IMR-90 (cell line): ENCODE measurements at regions not wholly inside any gene's neighbourhood (a gene's known extent, or its start where the extent isn't known, plus 50 kb on each side); places are given as distances from the start of the nearest gene placed in this dataset.

Experiments used
- ATAC-seq: fragments of 200-7000 bp; cut with Tn5 transposase; 2 replicates; pipeline ENCODE4 v1.9.1; 2020; ENCODE audit warnings: low read depth, mild to moderate bottlenecking, moderate library complexity
- BruUV-seq: library from RNA; stranded (reverse); fragments of 400-500 nt; replicated peaks from 2 replicates; lab custom pipeline; 2021; lab: Mats Ljungman, UMichigan
- CTCF ChIA-PET: fragments of 300-600 bp; formaldehyde crosslinking; extraction: SDS; loops from one replicate; lab custom pipeline; 2021; ENCODE audit warnings: antibody characterized with exemption; lab: Yijun Ruan, JAX
- POLR2A ChIA-PET: fragments of 300-600 bp; sonication (Branson Sonifier 250); formaldehyde crosslinking; loops from one replicate; lab custom pipeline; 2022; ENCODE audit warnings: antibody characterized with exemption; ENCODE audit not compliant: unreplicated experiment; lab: Charles Lee
- DNase-seq: peaks from one replicate; pipeline ENCODE4 v3.0.0; 2013
- H2AFZ ChIP-seq: replicated peaks from 2 replicates; pipeline ENCODE3; 2013; ENCODE audit warnings: low read length, mild to moderate bottlenecking; ENCODE audit not compliant: poor library complexity
- H2AK5ac ChIP-seq: 2 replicates; pipeline ENCODE4 v1.6.1; 2013; ENCODE audit warnings: low read depth, low read length, inconsistent platforms
- H2AK9ac ChIP-seq: replicated peaks from 2 replicates; pipeline ENCODE3; 2013; ENCODE audit warnings: mild to moderate bottlenecking, low read depth, low read length, moderate library complexity; ENCODE audit not compliant: poor library complexity
- H2BK120ac ChIP-seq: 2 replicates; pipeline ENCODE4 v1.6.1; 2013; ENCODE audit warnings: low read depth, low read length, inconsistent platforms
- H2BK15ac ChIP-seq: 3 replicates; pipeline ENCODE4 v1.6.1; 2013; ENCODE audit warnings: low read depth, low read length, inconsistent platforms
- H2BK20ac ChIP-seq: 2 replicates; pipeline ENCODE4 v1.6.1; 2013; ENCODE audit warnings: low read depth, mild to moderate bottlenecking, inconsistent platforms, low read length, moderate library complexity
- H2BK5ac ChIP-seq: 2 replicates; pipeline ENCODE4 v1.6.1; 2013; ENCODE audit warnings: mild to moderate bottlenecking, low read depth, low read length, inconsistent platforms; ENCODE audit not compliant: poor library complexity, severe bottlenecking
- H3K14ac ChIP-seq: replicated peaks from 2 replicates; pipeline ENCODE4 v1.6.1; 2013; ENCODE audit warnings: low read depth, low read length, inconsistent platforms
- H3K18ac ChIP-seq: 2 replicates; pipeline ENCODE4 v1.6.1; 2013; ENCODE audit warnings: low read depth, low read length, control low read depth
- H3K23ac ChIP-seq: 2 replicates; pipeline ENCODE4 v1.6.1; 2013; ENCODE audit warnings: low read depth, low read length, inconsistent platforms
- H3K27ac ChIP-seq: 2 replicates; pipeline ENCODE4 v1.5.1; 2013; ENCODE audit warnings: mild to moderate bottlenecking, control low read depth, low read length; ENCODE audit not compliant: insufficient read depth
- H3K27me3 ChIP-seq: 2 replicates; pipeline ENCODE4 v1.6.1; 2013; ENCODE audit warnings: low read length; ENCODE audit not compliant: control insufficient read depth, insufficient read depth
- H3K36me3 ChIP-seq: 2 replicates; pipeline ENCODE4 v1.6.1; 2013; ENCODE audit warnings: low read length, mixed read lengths; ENCODE audit not compliant: control insufficient read depth, insufficient read depth
- H3K4ac ChIP-seq: 2 replicates; pipeline ENCODE4 v1.6.1; 2013; ENCODE audit warnings: low read depth, low read length, inconsistent platforms
- H3K4me1 ChIP-seq: 2 replicates; pipeline ENCODE4 v1.6.1; 2013; ENCODE audit warnings: low read length, mixed read lengths; ENCODE audit not compliant: control insufficient read depth, insufficient read depth
- H3K4me2 ChIP-seq: 2 replicates; pipeline ENCODE4 v1.6.1; 2013; ENCODE audit warnings: low read depth, mild to moderate bottlenecking, control low read depth, low read length, moderate library complexity
- H3K4me3 ChIP-seq: 2 replicates; pipeline ENCODE4 v1.5.1; 2013; ENCODE audit warnings: low read depth, mild to moderate bottlenecking, control low read depth, low read length, moderate library complexity; ENCODE audit not compliant: insufficient read depth
- H3K56ac ChIP-seq: 2 replicates; pipeline ENCODE4 v1.6.1; 2013; ENCODE audit warnings: low read length, inconsistent platforms; ENCODE audit not compliant: insufficient read depth; ENCODE audit errors: extremely low read depth
- H3K79me1 ChIP-seq, 2 experiments: 2 replicates each; pipeline ENCODE4 v1.6.1; 2013; ENCODE audit warnings: low read length in 2 of 2, inconsistent platforms in 1 of 2, low read depth in 1 of 2
- H3K9ac ChIP-seq: 2 replicates; pipeline ENCODE4 v1.6.1; 2013; ENCODE audit warnings: low read depth, low read length, control low read depth
- H3K9me1 ChIP-seq: 2 replicates; pipeline ENCODE4 v1.6.1; 2013; ENCODE audit warnings: low read length, inconsistent platforms; ENCODE audit not compliant: insufficient read depth
- H3K9me3 ChIP-seq: 2 replicates; pipeline ENCODE4 v1.6.1; 2013; ENCODE audit warnings: low read length; ENCODE audit not compliant: control insufficient read depth, insufficient read depth
- H4K20me1 ChIP-seq: 2 replicates; pipeline ENCODE4 v1.6.1; 2013; ENCODE audit warnings: low read length, inconsistent platforms; ENCODE audit not compliant: insufficient read depth
- H4K5ac ChIP-seq: 2 replicates; pipeline ENCODE4 v1.6.1; 2013; ENCODE audit warnings: mild to moderate bottlenecking, low read depth, low read length, control low read depth
- H4K8ac ChIP-seq, 2 experiments: 2 replicates each; pipeline ENCODE4 v1.6.1; 2013; ENCODE audit warnings: low read depth in 2 of 2, low read length in 2 of 2, control low read depth in 1 of 2, inconsistent platforms in 1 of 2
- H4K91ac ChIP-seq: 2 replicates; pipeline ENCODE4 v1.6.1; 2013; ENCODE audit warnings: low read depth, low read length, inconsistent platforms; ENCODE audit not compliant: insufficient read depth
- ELK1 ChIP-seq: fragments of 150-350 bp; IDR thresholded peaks from 2 replicates; pipeline ENCODE4 v1.6.1; 2016; ENCODE audit warnings: low read depth, mild to moderate bottlenecking, low read length, moderate library complexity, borderline replicate concordance
- FOS ChIP-seq: fragments of 150-350 bp; IDR thresholded peaks from 2 replicates; pipeline ENCODE4 v1.6.1; 2016; ENCODE audit warnings: low read depth, low read length
- MAZ ChIP-seq: IDR thresholded peaks from 2 replicates; pipeline ENCODE4 v1.6.1; 2012; ENCODE audit warnings: low read depth, mild to moderate bottlenecking, low read length, improper control_type of control experiment, moderate library complexity, borderline replicate concordance
- MXI1 ChIP-seq: IDR thresholded peaks from 2 replicates; pipeline ENCODE4 v1.6.1; 2012; ENCODE audit warnings: low read depth, mild to moderate bottlenecking, low read length, moderate library complexity, borderline replicate concordance
- NFE2L2 ChIP-seq: fragments of 150-350 bp; IDR thresholded peaks from 2 replicates; pipeline ENCODE4 v1.6.1; 2016; ENCODE audit warnings: low read depth, mild to moderate bottlenecking, low read length
- POLR2A ChIP-seq: IDR thresholded peaks from 2 replicates; pipeline ENCODE4 v1.6.1; 2012; ENCODE audit warnings: mild to moderate bottlenecking, low read depth, low read length
- RCOR1 ChIP-seq: IDR thresholded peaks from 2 replicates; pipeline ENCODE4 v1.6.1; 2012; ENCODE audit warnings: mild to moderate bottlenecking, low read length, improper control_type of control experiment; ENCODE audit not compliant: insufficient replicate concordance
- RFX5 ChIP-seq: IDR thresholded peaks from 2 replicates; pipeline ENCODE4 v1.8.0; 2012; ENCODE audit warnings: low read depth, mild to moderate bottlenecking, low read length, moderate library complexity
- SMC3 ChIP-seq: fragments of 150-350 bp; IDR thresholded peaks from 2 replicates; pipeline ENCODE4 v1.6.1; 2016; ENCODE audit warnings: low read depth, mild to moderate bottlenecking, antibody characterized with exemption, low read length, moderate library complexity
- WGBS, 2 experiments: methylation state at CpG; one replicate each; pipeline versions ENCODE4 v1.1.5 to v1.1.7; 2013; ENCODE audit warnings: missing lambda C conversion rate in 2 of 2; ENCODE audit not compliant: insufficient read length in 1 of 2; ENCODE audit errors: extremely low coverage in 2 of 2; 5-methylcytosine and 5-hydroxymethylcytosine counted together
- dilution Hi-C: fragments of 300-500 bp; cut with HindIII; formaldehyde crosslinking; loops from one replicate; pipeline ENCODE4 v1.14.3; 2018; ENCODE audit warnings: low sequenced_read_pairs; ENCODE audit not compliant: unreplicated experiment
- in situ Hi-C: fragments of 300-500 bp; cut with MboI; formaldehyde crosslinking; loops from 3 replicates; pipeline ENCODE4 v1.14.3; 2019; ENCODE audit warnings: low sequenced_read_pairs, inconsistent platforms, mixed read lengths
- intact Hi-C: fragments of 100-400 bp; cut with micrococcal nuclease; formaldehyde crosslinking; loops from 2 replicates; pipeline ENCODE4 v1.10.0; 2022

GRCh38 chr9:7676609-7677156 lies 122.9 kb downstream of the DMAC1 start:
- Histone ChIP-seq H2AK9ac (no peak overlapping the region), H3K9me3 (no peaks in the 10 kb centered on the region; the same call in 1 of the 2 replicates), H3K9me1 (no peaks in the 10 kb centered on the region), H3K9ac (no peak overlapping the region), H3K27ac (no peak overlapping the region), H3K4me1 (no peaks in the 10 kb centered on the region), H2AK5ac (no peak overlapping the region), H4K8ac (no peak overlapping the region), H3K4ac (no peak overlapping the region), H2BK120ac (no peak overlapping the region), H3K27me3 (no peaks in the 10 kb centered on the region), H3K14ac (no peak overlapping the region), H3K4me3 (no peak overlapping the region), H3K56ac (no peak overlapping the region), H3K4me2 (no peak overlapping the region), H2BK15ac (no peak overlapping the region), H3K18ac (no peak overlapping the region), H4K5ac (no peak overlapping the region), H2BK5ac (no peak overlapping the region), H3K23ac (no peak overlapping the region), H4K20me1 (no peaks in the 10 kb centered on the region), H2BK20ac (no peak overlapping the region), H2AFZ (no peak overlapping the region), H3K36me3 (no peaks in the 10 kb centered on the region), H3K79me1 (no peaks in the 10 kb centered on the region), H4K91ac (no peak overlapping the region)
- intact Hi-C loops, result no loop called here
- dilution Hi-C loops, result no loop called here
- no peak for TF ChIP-seq NFE2L2
- TF ChIP-seq POLR2A, result no peak
- no peak for TF ChIP-seq ELK1
- no peak for TF ChIP-seq RCOR1
- no peak for TF ChIP-seq MXI1
- TF ChIP-seq MAZ, result no peak
- TF ChIP-seq SMC3, result no peak
- TF ChIP-seq FOS, result no peak
- no peak for TF ChIP-seq RFX5
- POLR2A ChIA-PET, result no interaction called here
- BruUV-seq, result no TSS peak
- no peak for DNase-seq
- in situ Hi-C loops, result no loop called here
- CTCF ChIA-PET, result no interaction called here
- no CpG with 5 or more reads among the region's 4 CpGs for WGBS, 2 experiments
- ATAC-seq, result no peak
